ENCODE measurements at regions not wholly inside any gene's neighbourhood (a gene's known extent, or its start where the extent isn't known, plus 50 kb on each side); places are given as distances from the start of the nearest gene placed in this dataset.

GRCh38 chr9:38200431-38200830 lies 131.4 kb upstream of the SHB start:
- TF ChIP-seq CTCF (IDR thresholded peaks at IDR 0.05) (no peak), POLR2A (IDR thresholded peaks at IDR 0.05; ENCODE audit: low read depth) (no peak), EP300 (IDR thresholded peaks at IDR 0.05) (no peak)
